ENCODE measurements at regions not wholly inside any gene's neighbourhood (a gene's known extent, or its start where the extent isn't known, plus 50 kb on each side); places are given as distances from the start of the nearest gene placed in this dataset.

- intact Hi-C loops (cut with DNase I) = no loop called here
- DNase-seq (ENCODE audit: low spot score) = no peak
These were observed 108.5 kb downstream of the CDCA7 start for GRCh38 chr2:173462892-173463840.

GRCh38 chr2:173463846-173464245, 109.2 kb downstream of the CDCA7 start:
- intact Hi-C loops (cut with DNase I) = no loop called here
- no peak for DNase-seq (ENCODE audit: low spot score)

GRCh38 chr2:173467751-173468150, 113.1 kb downstream of the CDCA7 start:
- DNase-seq (ENCODE audit: low spot score) = no peak
- intact Hi-C loops (cut with DNase I) = no loop called here

- DNase-seq (ENCODE audit: low spot score) = no peak
- intact Hi-C loops (cut with DNase I) = no loop called here
These were observed 113.7 kb downstream of the CDCA7 start for GRCh38 chr2:173468266-173468793.

- intact Hi-C loops (cut with DNase I) = no loop called here
- no peak for DNase-seq (ENCODE audit: low spot score)
These were observed 117.4 kb downstream of the CDCA7 start for GRCh38 chr2:173472112-173472511.

GRCh38 chr2:173483137-173483536, 128.5 kb downstream of the CDCA7 start:
- DNase-seq (ENCODE audit: low spot score) = no peak
- intact Hi-C loops (cut with DNase I) = loop anchor here in 1 of 2 donors (10.0 kb wide), 1 partner anchor 752 kb away; no protein-coding TSS in a partner anchor

GRCh38 chr2:173488861-173489260, 134.2 kb downstream of the CDCA7 start:
- intact Hi-C loops (cut with DNase I) = loop anchor here in 1 of 2 donors (10.0 kb wide), 1 partner anchor 746 kb away; no protein-coding TSS in a partner anchor

GRCh38 chr2:173491418-173491817, 136.7 kb downstream of the CDCA7 start:
- intact Hi-C loops (cut with DNase I) = no loop called here
- no peak for DNase-seq (ENCODE audit: low spot score)

More at GRCh38 chr2:173488861-173489260, 134.2 kb downstream of the CDCA7 start:
- no peak for DNase-seq (ENCODE audit: low spot score)

GRCh38 chr2:173493874-173494273, 139.2 kb downstream of the CDCA7 start:
- intact Hi-C loops (cut with DNase I) = no loop called here
- no peak for DNase-seq (ENCODE audit: low spot score)

GRCh38 chr2:173496746-173497145, 142.1 kb downstream of the CDCA7 start:
- DNase-seq (ENCODE audit: low spot score) = no peak
- intact Hi-C loops (cut with DNase I) = no loop called here

- intact Hi-C loops (cut with DNase I) = no loop called here
- DNase-seq (ENCODE audit: low spot score) = no peak
These were observed 146.3 kb downstream of the CDCA7 start for GRCh38 chr2:173500953-173501352.

GRCh38 chr2:173502296-173502695, 147.6 kb downstream of the CDCA7 start:
- intact Hi-C loops (cut with DNase I) = no loop called here
- DNase-seq (ENCODE audit: low spot score) = no peak

GRCh38 chr2:173511357-173511756, 156.7 kb downstream of the CDCA7 start:
- intact Hi-C loops (cut with DNase I) = no loop called here

GRCh38 chr2:173511942-173512341, 157.3 kb downstream of the CDCA7 start:
- intact Hi-C loops (cut with DNase I) = no loop called here
- no peak for DNase-seq (ENCODE audit: low spot score)

More at GRCh38 chr2:173511357-173511756, 156.7 kb downstream of the CDCA7 start:
- DNase-seq (ENCODE audit: low spot score) = no peak

GRCh38 chr2:173513107-173513727, 158.5 kb downstream of the CDCA7 start:
- intact Hi-C loops (cut with DNase I) = no loop called here
- no peak for DNase-seq (ENCODE audit: low spot score)

- DNase-seq (ENCODE audit: low spot score) = no peak
- intact Hi-C loops (cut with DNase I) = no loop called here
These were observed 166.2 kb downstream of the CDCA7 start for GRCh38 chr2:173520918-173521317.

- DNase-seq (ENCODE audit: low spot score) = no peak
- intact Hi-C loops (cut with DNase I) = no loop called here
These were observed 166.9 kb downstream of the CDCA7 start for GRCh38 chr2:173521450-173522192.

GRCh38 chr2:173523497-173523896, 168.8 kb downstream of the CDCA7 start:
- intact Hi-C loops (cut with DNase I) = no loop called here
- DNase-seq (ENCODE audit: low spot score) = no peak

- intact Hi-C loops (cut with DNase I) = no loop called here
- no peak for DNase-seq (ENCODE audit: low spot score)
These were observed 169.7 kb downstream of the CDCA7 start for GRCh38 chr2:173524256-173524955.

Data from posterior vena cava (tissue), 2 donors.